Smooth muscle cell (in vitro differentiated cells): ENCODE measurements at regions not wholly inside any gene's neighbourhood (a gene's known extent, or its start where the extent isn't known, plus 50 kb on each side); places are given as distances from the start of the nearest gene placed in this dataset.

Experiments used
- DNase-seq: peaks from one replicate; lab custom pipeline; 2025; ENCODE audit not compliant: unreplicated experiment; lab: John Stamatoyannopoulos, UW
- H2AFZ ChIP-seq: fragments of 200-600 bp; sonication (generic); 2 replicates; pipeline ENCODE4 v1.6.0; 2016; ENCODE audit warnings: antibody characterized with exemption, low read depth, mild to moderate bottlenecking
- H3F3A ChIP-seq: fragments of 200-600 bp; sonication (generic); 2 replicates; pipeline ENCODE4 v1.6.0; 2017; ENCODE audit warnings: antibody characterized with exemption, low read depth
- H3K27ac ChIP-seq: fragments of 200-600 bp; sonication (generic); 2 replicates; pipeline ENCODE4 v1.5.1; 2016; ENCODE audit warnings: low read depth, mild to moderate bottlenecking
- H3K27me3 ChIP-seq: fragments of 200-600 bp; sonication (generic); 2 replicates; pipeline ENCODE4 v1.6.1; 2016; ENCODE audit warnings: low read depth, mild to moderate bottlenecking
- H3K36me3 ChIP-seq: fragments of 200-600 bp; sonication (generic); 2 replicates; pipeline ENCODE4 v1.5.1; 2016; ENCODE audit warnings: low read depth
- H3K4me1 ChIP-seq: fragments of 200-600 bp; sonication (generic); 2 replicates; pipeline ENCODE4 v1.5.1; 2016; ENCODE audit warnings: low read depth
- H3K4me2 ChIP-seq: fragments of 200-600 bp; sonication (generic); 2 replicates; pipeline ENCODE4 v1.6.0; 2016; ENCODE audit warnings: mild to moderate bottlenecking
- H3K4me3 ChIP-seq: fragments of 200-600 bp; sonication (generic); 2 replicates; pipeline ENCODE4 v1.5.1; 2016; ENCODE audit warnings: mild to moderate bottlenecking
- H3K79me2 ChIP-seq: fragments of 200-600 bp; sonication (generic); 2 replicates; pipeline ENCODE4 v1.6.0; 2016; ENCODE audit warnings: low read depth, mild to moderate bottlenecking
- H3K9ac ChIP-seq: fragments of 200-600 bp; sonication (generic); 2 replicates; pipeline ENCODE4 v1.6.0; 2016; ENCODE audit warnings: low read depth
- H3K9me3 ChIP-seq: fragments of 200-600 bp; sonication (generic); replicated peaks from 2 replicates; pipeline ENCODE4 v1.5.1; 2016; ENCODE audit warnings: low read depth
- H4K20me1 ChIP-seq: fragments of 200-600 bp; sonication (generic); 2 replicates; pipeline ENCODE4 v1.6.0; 2016; ENCODE audit warnings: low read depth
- CTCF ChIP-seq: fragments of 200-600 bp; sonication (generic); IDR thresholded peaks from 2 replicates; pipeline ENCODE4 v1.5.1; 2017; ENCODE audit warnings: borderline replicate concordance, mild to moderate bottlenecking, antibody characterized with exemption; ENCODE audit not compliant: insufficient read depth, poor library complexity, severe bottlenecking
- WGBS: methylation state at CpG from one replicate; pipeline ENCODE4 v1.1.7; 2016; ENCODE audit warnings: low lambda C conversion rate; 5-methylcytosine and 5-hydroxymethylcytosine counted together

- Histone ChIP-seq H3K9me3 (no peaks in the 10 kb centered on the region), H3K4me2 (no peak overlapping the region), H3K27me3 (peaks cover 27% of the 10 kb centered on the region)
Measured at GRCh38 chr6:87918461-87918941, 129.1 kb upstream of the SPACA1 start.

GRCh38 chr6:87917886-87918285 lies 129.8 kb upstream of the SPACA1 start:
- H3K27ac ChIP-seq, result no peak overlapping the region
- TF ChIP-seq CTCF, result no peak
- H3K4me1 ChIP-seq, result peaks cover 7% of the 10 kb centered on the region
- no peak overlapping the region for H2AFZ ChIP-seq
- H3K9me3 ChIP-seq, result no peaks in the 10 kb centered on the region
- no peaks in the 10 kb centered on the region for H3F3A ChIP-seq
- H3K79me2 ChIP-seq, result no peaks in the 10 kb centered on the region
- no peaks in the 10 kb centered on the region for H3K36me3 ChIP-seq
- H3K9ac ChIP-seq, result no peak overlapping the region
- peaks cover 27% of the 10 kb centered on the region for H3K27me3 ChIP-seq
- no peak overlapping the region for H3K4me3 ChIP-seq
- WGBS, result 77% methylated on average over 1 of the region's 1 CpG
- no peaks in the 10 kb centered on the region for H4K20me1 ChIP-seq
- DNase-seq, result no peak
- no peak overlapping the region for H3K4me2 ChIP-seq

More at GRCh38 chr6:87918461-87918941, 129.1 kb upstream of the SPACA1 start:
- Histone ChIP-seq H3K79me2 (no peaks in the 10 kb centered on the region), H2AFZ (no peak overlapping the region), H3K36me3 (no peaks in the 10 kb centered on the region), H3K4me3 (no peak overlapping the region), H3K27ac (no peak overlapping the region), H3K9ac (no peak overlapping the region), H4K20me1 (no peaks in the 10 kb centered on the region), H3K4me1 (peaks cover 7% of the 10 kb centered on the region), H3F3A (no peaks in the 10 kb centered on the region)
- WGBS, result 53% methylated on average over 5 of the region's 5 CpGs
- DNase-seq, result no peak
- no peak for TF ChIP-seq CTCF

- TF ChIP-seq CTCF, result no peak
- Histone ChIP-seq H3K4me2 (no peak overlapping the region), H3F3A (no peaks in the 10 kb centered on the region), H3K4me3 (no peak overlapping the region), H3K9ac (no peak overlapping the region), H3K4me1 (peaks cover 7% of the 10 kb centered on the region), H2AFZ (no peak overlapping the region), H3K27ac (no peak overlapping the region), H3K9me3 (no peaks in the 10 kb centered on the region), H4K20me1 (no peaks in the 10 kb centered on the region), H3K79me2 (no peaks in the 10 kb centered on the region), H3K36me3 (no peaks in the 10 kb centered on the region), H3K27me3 (peaks cover 37% of the 10 kb centered on the region)
- WGBS, result 92% methylated on average over 1 of the region's 1 CpG
- no peak for DNase-seq
Measured at GRCh38 chr6:87916446-87916845, 131.2 kb upstream of the SPACA1 start.

- no peak overlapping the region for H3K4me3 ChIP-seq
- H3K4me2 ChIP-seq, result no peak overlapping the region
- no peak for TF ChIP-seq CTCF
- no peaks in the 10 kb centered on the region for H3K36me3 ChIP-seq
- no peaks in the 10 kb centered on the region for H4K20me1 ChIP-seq
- no peak for DNase-seq
- no peaks in the 10 kb centered on the region for H3K9me3 ChIP-seq
- no peak overlapping the region for H3K27ac ChIP-seq
- H3K27me3 ChIP-seq, result peaks cover 41% of the 10 kb centered on the region
- 95% methylated on average over 4 of the region's 4 CpGs for WGBS
- no peaks in the 10 kb centered on the region for H3K79me2 ChIP-seq
- peaks cover 7% of the 10 kb centered on the region for H3K4me1 ChIP-seq
- H3F3A ChIP-seq, result no peaks in the 10 kb centered on the region
- no peak overlapping the region for H3K9ac ChIP-seq
- no peak overlapping the region for H2AFZ ChIP-seq
Measured at GRCh38 chr6:87914637-87915395, 132.8 kb upstream of the SPACA1 start.
